H1 (cell line): ENCODE measurements at regions not wholly inside any gene's neighbourhood (a gene's known extent, or its start where the extent isn't known, plus 50 kb on each side); places are given as distances from the start of the nearest gene placed in this dataset.

Experiments
- CTCF ChIA-PET: fragments of 300-600 bp; sonication (Branson Sonifier 250); formaldehyde crosslinking; loops from one replicate; lab custom pipeline; 2021; ENCODE audit not compliant: partially characterized antibody; lab: Charles Lee
- POLR2A ChIA-PET: fragments of 300-600 bp; sonication (Branson Sonifier 250); formaldehyde crosslinking; loops from one replicate; lab custom pipeline; 2021; ENCODE audit warnings: inconsistent platforms; ENCODE audit not compliant: partially characterized antibody; lab: Charles Lee
- DNase-seq, 2 experiments: peaks; one replicate each; pipeline versions ENCODE4 v3.0.0 to v3.0.0-alpha.2; 2010 to 2022; ENCODE audit warnings: low spot score in 2 of 2, low read depth in 1 of 2, mixed read lengths in 1 of 2
- FAIRE-seq: peaks from 2 replicates; lab custom pipeline; 2011; peaks lifted over from hg19 to GRCh38; lab: Jason Lieb, UNC
- H2AFZ ChIP-seq: 2 replicates; pipeline ENCODE4 v1.8.1; 2012; ENCODE audit warnings: low read length, inconsistent platforms
- H2AK5ac ChIP-seq: 2 replicates; pipeline ENCODE4 v1.6.1; 2013; ENCODE audit warnings: low read depth, low read length
- H2BK120ac ChIP-seq: replicated peaks from 2 replicates; pipeline ENCODE3; 2013; ENCODE audit warnings: low read depth, low read length, inconsistent platforms
- H2BK12ac ChIP-seq: 2 replicates; pipeline ENCODE4 v1.6.1; 2013; ENCODE audit warnings: low read depth, low read length
- H2BK15ac ChIP-seq: 2 replicates; pipeline ENCODE4 v1.6.1; 2013; ENCODE audit warnings: low read length
- H2BK20ac ChIP-seq: 2 replicates; pipeline ENCODE4 v1.6.1; 2013; ENCODE audit warnings: low read length
- H2BK5ac ChIP-seq: 2 replicates; pipeline ENCODE4 v1.6.1; 2013; ENCODE audit warnings: low read depth, low read length
- H3K14ac ChIP-seq: 2 replicates; pipeline ENCODE4 v1.6.1; 2013; ENCODE audit warnings: inconsistent platforms; ENCODE audit not compliant: insufficient read length
- H3K18ac ChIP-seq: 2 replicates; pipeline ENCODE4 v1.6.1; 2013; ENCODE audit warnings: low read length; ENCODE audit errors: extremely low read depth
- H3K23ac ChIP-seq: 2 replicates; pipeline ENCODE4 v1.6.1; 2013; ENCODE audit warnings: inconsistent platforms; ENCODE audit not compliant: insufficient read length
- H3K23me2 ChIP-seq: 2 replicates; pipeline ENCODE4 v1.6.1; 2013; ENCODE audit warnings: low read depth, low read length
- H3K27ac ChIP-seq: 2 replicates; pipeline ENCODE4 v1.6.1; 2011; ENCODE audit warnings: low read depth, low read length, inconsistent platforms
- H3K27me3 ChIP-seq, 4 experiments: replicated peaks in 1 of 4; 1 replicate in 1 of 4; 2 replicates in 3 of 4; pipeline versions ENCODE4 v1.6.1 to v1.8.1; 2011 to 2013; ENCODE audit warnings: low read length in 3 of 4, mild to moderate bottlenecking in 3 of 4, inconsistent platforms in 2 of 4, mixed read lengths in 2 of 4, moderate library complexity in 1 of 4; ENCODE audit not compliant: control insufficient read depth in 3 of 4, insufficient read depth in 3 of 4; ENCODE audit errors: extremely low read depth in 1 of 4
- H3K36me3 ChIP-seq, 4 experiments: 2 replicates each; pipeline versions ENCODE4 v1.6.1 to v1.8.1; 2011 to 2013; ENCODE audit warnings: mild to moderate bottlenecking in 4 of 4, low read length in 3 of 4, moderate library complexity in 2 of 4, control low read depth in 1 of 4, inconsistent platforms in 1 of 4; ENCODE audit not compliant: insufficient read depth in 4 of 4, control insufficient read depth in 2 of 4
- H3K4ac ChIP-seq: replicated peaks from 2 replicates; pipeline ENCODE3; 2013; ENCODE audit warnings: low read length, low read depth, mixed read lengths, inconsistent platforms; ENCODE audit not compliant: insufficient read length
- H3K4me1 ChIP-seq, 4 experiments: replicated peaks in 1 of 4; 1 replicate in 1 of 4; 2 replicates in 3 of 4; pipeline versions ENCODE4 v1.6.1 to v1.8.1; 2011 to 2013; ENCODE audit warnings: low read length in 3 of 4, inconsistent platforms in 2 of 4, mixed read lengths in 1 of 4; ENCODE audit not compliant: insufficient read depth in 4 of 4, control insufficient read depth in 3 of 4
- H3K4me2 ChIP-seq, 2 experiments: 2 replicates each; pipeline versions ENCODE4 v1.6.1 to v1.8.1; 2011 to 2013; ENCODE audit warnings: low read depth in 2 of 2, low read length in 2 of 2, control low read depth in 1 of 2, inconsistent platforms in 1 of 2, mild to moderate bottlenecking in 1 of 2; ENCODE audit not compliant: insufficient read depth in 1 of 2
- H3K4me3 ChIP-seq, 4 experiments: fragments of 200-600, 300-600 bp in 1 of 4; sonication (generic), shearing (Covaris generic), sonication (Bioruptor Twin) in 1 of 4; 2 replicates each; pipeline versions ENCODE4 v1.5.1 to v1.8.1; 2011 to 2016; ENCODE audit warnings: low read length in 4 of 4, low read depth in 3 of 4, control low read depth in 2 of 4, inconsistent platforms in 2 of 4, mild to moderate bottlenecking in 2 of 4, mixed read lengths in 1 of 4, moderate library complexity in 1 of 4; ENCODE audit not compliant: insufficient read depth in 2 of 4; ENCODE audit errors: extremely low read depth in 1 of 4
- H3K56ac ChIP-seq: replicated peaks from 2 replicates; pipeline ENCODE3; 2013; ENCODE audit warnings: low read depth, mild to moderate bottlenecking, mixed read lengths, low read length, inconsistent platforms; ENCODE audit not compliant: insufficient read length
- H3K79me1 ChIP-seq: 2 replicates; pipeline ENCODE4 v1.6.1; 2013; ENCODE audit warnings: low read depth, low read length, control low read depth
- H3K79me2 ChIP-seq, 2 experiments: 2 replicates each; pipeline versions ENCODE4 v1.6.1 to v1.8.1; 2012 to 2013; ENCODE audit warnings: low read length in 2 of 2, mild to moderate bottlenecking in 2 of 2, inconsistent platforms in 1 of 2; ENCODE audit not compliant: insufficient read depth in 2 of 2, control insufficient read depth in 1 of 2
- H3K9ac ChIP-seq, 4 experiments: replicated peaks in 1 of 4; 1 replicate in 1 of 4; 2 replicates in 3 of 4; pipeline versions ENCODE4 v1.6.1 to v1.8.1; 2011 to 2013; ENCODE audit warnings: low read depth in 3 of 4, low read length in 3 of 4, control low read depth in 2 of 4, mild to moderate bottlenecking in 2 of 4, moderate library complexity in 2 of 4, inconsistent platforms in 1 of 4; ENCODE audit errors: extremely low read depth in 1 of 4
- H3K9me3 ChIP-seq, 2 experiments: 2 replicates each; pipeline versions ENCODE4 v1.6.1 to v1.8.1; 2012 to 2013; ENCODE audit warnings: mild to moderate bottlenecking in 2 of 2, moderate library complexity in 2 of 2, control low read depth in 1 of 2, inconsistent platforms in 1 of 2, low read depth in 1 of 2, low read length in 1 of 2, mixed read lengths in 1 of 2; ENCODE audit not compliant: insufficient read depth in 2 of 2
- H4K20me1 ChIP-seq, 2 experiments: replicated peaks in 1 of 2; 2 replicates each; pipeline versions ENCODE3 to v1.8.1; 2011 to 2013; ENCODE audit warnings: inconsistent platforms in 2 of 2, low read length in 2 of 2, mild to moderate bottlenecking in 1 of 2; ENCODE audit not compliant: insufficient read depth in 2 of 2, control insufficient read depth in 1 of 2
- H4K5ac ChIP-seq: 2 replicates; pipeline ENCODE4 v1.6.1; 2013; ENCODE audit warnings: low read length, low read depth, mixed read lengths, inconsistent platforms; ENCODE audit not compliant: insufficient read length
- H4K8ac ChIP-seq: 2 replicates; pipeline ENCODE4 v1.8.0; 2013; ENCODE audit warnings: mild to moderate bottlenecking, moderate library complexity, low read length, inconsistent platforms; ENCODE audit not compliant: insufficient read depth; ENCODE audit errors: extremely low read depth
- H4K91ac ChIP-seq: replicated peaks from 2 replicates; pipeline ENCODE3; 2013; ENCODE audit warnings: low read length, mixed read lengths, inconsistent platforms; ENCODE audit not compliant: insufficient read length
- ATF3 ChIP-seq: IDR thresholded peaks from 2 replicates; pipeline ENCODE4 v1.6.1; 2011; ENCODE audit warnings: low read depth, mild to moderate bottlenecking, low read length; ENCODE audit not compliant: insufficient read depth
- CREB1 ChIP-seq: IDR thresholded peaks from 2 replicates; pipeline ENCODE4 v1.6.1; 2012; ENCODE audit warnings: inconsistent platforms
- FOSL1 ChIP-seq: IDR thresholded peaks from 2 replicates; pipeline ENCODE4 v1.6.1; 2011; ENCODE audit warnings: mild to moderate bottlenecking, low read depth, low read length, moderate library complexity; ENCODE audit not compliant: insufficient read depth
- KDM1A ChIP-seq: fragments of 200-600, 300-600 bp; sonication (generic); IDR thresholded peaks from 2 replicates; pipeline ENCODE4 v1.7.1; 2016; ENCODE audit warnings: mild to moderate bottlenecking, low read length, borderline replicate concordance
- KDM4A ChIP-seq: IDR thresholded peaks from one replicate; pipeline ENCODE4 v1.7.1; 2012; ENCODE audit warnings: low read depth, mild to moderate bottlenecking, moderate library complexity, low read length, inconsistent platforms; ENCODE audit not compliant: severe bottlenecking
- POLR2A ChIP-seq, 2 experiments: IDR thresholded peaks; 1 replicate in 1 of 2; 2 replicates in 1 of 2; pipeline ENCODE4 v1.6.1; 2011; ENCODE audit warnings: low read depth in 2 of 2, low read length in 2 of 2, mild to moderate bottlenecking in 2 of 2; ENCODE audit errors: control extremely low read depth in 1 of 2
- SIRT6 ChIP-seq: IDR thresholded peaks from one replicate; pipeline ENCODE4 v1.7.1; 2012; ENCODE audit warnings: low read length, inconsistent platforms
- SP4 ChIP-seq: IDR thresholded peaks from 2 replicates; pipeline ENCODE4 v1.6.1; 2012; ENCODE audit warnings: low read length, inconsistent platforms
- SRF ChIP-seq: IDR thresholded peaks from 2 replicates; pipeline ENCODE4 v1.6.1; 2011; ENCODE audit warnings: mild to moderate bottlenecking, low read depth, low read length, moderate library complexity
- TAF1 ChIP-seq: IDR thresholded peaks from 2 replicates; pipeline ENCODE4 v1.6.1; 2011; ENCODE audit warnings: mild to moderate bottlenecking, low read depth, low read length
- TBP ChIP-seq: IDR thresholded peaks from 2 replicates; pipeline ENCODE4 v1.6.1; 2011; ENCODE audit warnings: low read depth, low read length, improper control_type of control experiment
- YY1 ChIP-seq: IDR thresholded peaks from 2 replicates; pipeline ENCODE4 v1.6.1; 2011; ENCODE audit warnings: low read depth, mild to moderate bottlenecking, low read length
- WGBS, 2 experiments: shearing (Covaris generic) in 1 of 2; methylation state at CpG; one replicate each; pipeline versions ENCODE4 v1.1.6 to v1.1.7; 2013 to 2015; ENCODE audit warnings: low lambda C conversion rate in 2 of 2, mixed read lengths in 2 of 2, inconsistent platforms in 1 of 2, low coverage in 1 of 2, missing lambda C conversion rate in 1 of 2; ENCODE audit not compliant: insufficient replicate concordance in 2 of 2, insufficient coverage in 1 of 2, insufficient read length in 1 of 2; ENCODE audit errors: extremely low coverage in 1 of 2, missing lambda C conversion rate in 1 of 2; 5-methylcytosine and 5-hydroxymethylcytosine counted together

- H2BK5ac ChIP-seq, result no peak overlapping the region
- H2BK12ac ChIP-seq, result no peak overlapping the region
- H3K23me2 ChIP-seq, result no peaks in the 10 kb centered on the region
- no peak overlapping the region for H4K8ac ChIP-seq
- no peaks in the 10 kb centered on the region for H3K79me2 ChIP-seq
- H3K27ac ChIP-seq, result no peak overlapping the region
- H3K4me2 ChIP-seq, result no peak overlapping the region
- FAIRE-seq (peak; percentile 19), DNase-seq (no peak)
- TF ChIP-seq ATF3 (no peak), SIRT6 (no peak), YY1 (no peak), TAF1 (no peak), SP4 (no peak), POLR2A (IDR thresholded peaks at IDR 0.05; ENCODE audit: control extremely low read depth in 1 of 2, low read depth in 2 of 2, low read length in 2 of 2) (no peak), SRF (no peak), KDM4A (no peak), TBP (no peak), KDM1A (no peak), CREB1 (no peak), FOSL1 (no peak)
- no peaks in the 10 kb centered on the region for H3K4me1 ChIP-seq
- POLR2A ChIA-PET, result no interaction called here
- H4K20me1 ChIP-seq, result no peaks in the 10 kb centered on the region
- H2BK15ac ChIP-seq, result no peak overlapping the region
- H4K91ac ChIP-seq, result no peak overlapping the region
- no peak overlapping the region for H3K18ac ChIP-seq
- H3K14ac ChIP-seq, result no peak overlapping the region
- no peaks in the 10 kb centered on the region for H3K36me3 ChIP-seq
- H3K9ac ChIP-seq, result no peak overlapping the region
- H2BK120ac ChIP-seq, result no peak overlapping the region
- no peak overlapping the region for H3K23ac ChIP-seq
- H2AK5ac ChIP-seq, result no peak overlapping the region
- H3K56ac ChIP-seq, result no peak overlapping the region
- WGBS, 2 experiments, result 89% methylated on average over 3 of the region's 3 CpGs; no CpG with 5 or more reads in 1 of the 2 experiments
- H3K4ac ChIP-seq, result no peak overlapping the region
- no peak overlapping the region for H4K5ac ChIP-seq
- CTCF ChIA-PET, result no interaction called here
- no peaks in the 10 kb centered on the region for H3K9me3 ChIP-seq
- H3K79me1 ChIP-seq, result no peaks in the 10 kb centered on the region
- H2BK20ac ChIP-seq, result no peak overlapping the region
- no peaks in the 10 kb centered on the region for H3K27me3 ChIP-seq
- no peak overlapping the region for H3K4me3 ChIP-seq
- H2AFZ ChIP-seq, result 0 out of 2 replicates have a peak overlapping the region, but pooled peaks have one; percentile 56
These were observed 1088.8 kb downstream of the ADGRL3 start for GRCh38 chr4:62288808-62289541.
